Mesendoderm (in vitro differentiated cells): ENCODE measurements at regions not wholly inside any gene's neighbourhood (a gene's known extent, or its start where the extent isn't known, plus 50 kb on each side); places are given as distances from the start of the nearest gene placed in this dataset.
"Not testable (repeated sequence)": the region's sequence is repeated elsewhere in the genome, so short reads cannot be mapped to it uniquely, and the experiment has no call there.

Experiments
- DNase-seq: peaks from one replicate; pipeline ENCODE4 v3.0.0; 2013
- H2AK5ac ChIP-seq: 2 replicates; pipeline ENCODE4 v1.6.1; 2013; ENCODE audit warnings: low read length, inconsistent platforms
- H2BK120ac ChIP-seq: 2 replicates; pipeline ENCODE4 v1.6.1; 2013; ENCODE audit warnings: low read depth, mild to moderate bottlenecking, low read length, moderate library complexity, mixed read lengths
- H2BK15ac ChIP-seq: replicated peaks from 2 replicates; pipeline ENCODE4 v1.6.1; 2013; ENCODE audit warnings: low read depth, mild to moderate bottlenecking, moderate library complexity
- H2BK5ac ChIP-seq: 2 replicates; pipeline ENCODE4 v1.6.1; 2013; ENCODE audit warnings: low read length, inconsistent platforms
- H3K18ac ChIP-seq: 2 replicates; pipeline ENCODE4 v1.6.1; 2013; ENCODE audit warnings: mild to moderate bottlenecking, low read length, mixed read lengths
- H3K23ac ChIP-seq: one replicate; pipeline ENCODE4 v1.6.1; 2013; ENCODE audit warnings: low read length
- H3K27ac ChIP-seq: 2 replicates; pipeline ENCODE4 v1.5.1; 2013; ENCODE audit warnings: low read depth, mild to moderate bottlenecking, inconsistent platforms, low read length, moderate library complexity
- H3K27me3 ChIP-seq: 2 replicates; pipeline ENCODE4 v1.6.1; 2013; ENCODE audit warnings: low read length, control low read depth, mild to moderate bottlenecking, inconsistent platforms; ENCODE audit not compliant: insufficient read depth, poor library complexity
- H3K36me3 ChIP-seq: 2 replicates; pipeline ENCODE4 v1.6.1; 2013; ENCODE audit warnings: low read length, inconsistent platforms; ENCODE audit not compliant: control insufficient read depth, insufficient read depth
- H3K4ac ChIP-seq: one replicate; pipeline ENCODE4 v1.6.1; 2013; ENCODE audit warnings: low read depth, mild to moderate bottlenecking, low read length, moderate library complexity
- H3K4me1 ChIP-seq: 2 replicates; pipeline ENCODE4 v1.6.1; 2013; ENCODE audit warnings: low read depth, low read length, inconsistent platforms; ENCODE audit not compliant: control insufficient read depth
- H3K4me2 ChIP-seq: 2 replicates; pipeline ENCODE4 v1.6.1; 2013; ENCODE audit warnings: low read length
- H3K4me3 ChIP-seq: 2 replicates; pipeline ENCODE4 v1.5.1; 2013; ENCODE audit warnings: mild to moderate bottlenecking, low read length
- H3K56ac ChIP-seq: one replicate; pipeline ENCODE4 v1.6.1; 2013; ENCODE audit warnings: low read length
- H3K79me1 ChIP-seq: 2 replicates; pipeline ENCODE4 v1.6.1; 2013; ENCODE audit warnings: low read length, inconsistent platforms
- H3K79me2 ChIP-seq: 2 replicates; pipeline ENCODE4 v1.6.1; 2013; ENCODE audit warnings: mild to moderate bottlenecking, low read length; ENCODE audit not compliant: control insufficient read depth, insufficient read depth
- H3K9ac ChIP-seq: 2 replicates; pipeline ENCODE4 v1.6.1; 2013; ENCODE audit warnings: low read length, inconsistent platforms
- H4K5ac ChIP-seq: one replicate; pipeline ENCODE4 v1.6.1; 2013; ENCODE audit warnings: low read length
- H4K8ac ChIP-seq: one replicate; pipeline ENCODE4 v1.6.1; 2013; ENCODE audit warnings: low read depth, mild to moderate bottlenecking, control low read depth, low read length, moderate library complexity
- WGBS: extraction: QIAGEN DNeasy Blood & Tissue Kit; methylation state at CpG from one replicate; pipeline ENCODE4 v1.1.7; 2013; ENCODE audit warnings: low lambda C conversion rate, missing lambda C conversion rate; ENCODE audit not compliant: insufficient coverage; ENCODE audit errors: extremely low coverage; 5-methylcytosine and 5-hydroxymethylcytosine counted together

DNA sequence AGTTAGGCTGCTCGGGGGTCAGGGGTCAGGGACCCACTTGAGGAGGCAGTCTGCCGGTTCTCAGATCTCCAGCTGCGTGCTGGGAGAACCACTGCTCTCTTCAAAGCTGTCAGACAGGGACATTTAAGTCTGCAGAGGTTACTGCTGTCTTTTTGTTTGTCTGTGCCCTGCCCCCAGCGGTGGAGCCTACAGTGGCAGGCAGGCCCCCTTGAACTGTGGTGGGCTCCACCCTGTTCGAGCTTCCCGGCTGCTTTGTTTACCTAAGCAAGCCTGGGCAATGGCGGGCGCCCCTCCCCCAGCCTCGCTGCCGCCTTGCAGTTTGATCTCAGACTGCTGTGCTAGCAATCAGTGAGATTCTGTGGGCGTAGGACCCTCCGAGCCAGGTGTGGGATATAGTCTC is 246.3 kb downstream of the IL15 start:
- no CpG with 5 or more reads among the region's 12 CpGs for WGBS
- H2AK5ac ChIP-seq, H3K27ac ChIP-seq, H2BK5ac ChIP-seq, H3K4me3 ChIP-seq, H2BK15ac ChIP-seq, H3K23ac ChIP-seq, H2BK120ac ChIP-seq, H4K8ac ChIP-seq, DNase-seq, H3K9ac ChIP-seq, H3K36me3 ChIP-seq, H3K4me1 ChIP-seq, H3K79me1 ChIP-seq, H3K79me2 ChIP-seq, H3K56ac ChIP-seq, H3K4me2 ChIP-seq, H3K18ac ChIP-seq, H3K4ac ChIP-seq, H3K27me3 ChIP-seq, H4K5ac ChIP-seq: not testable (repeated sequence)

DNA sequence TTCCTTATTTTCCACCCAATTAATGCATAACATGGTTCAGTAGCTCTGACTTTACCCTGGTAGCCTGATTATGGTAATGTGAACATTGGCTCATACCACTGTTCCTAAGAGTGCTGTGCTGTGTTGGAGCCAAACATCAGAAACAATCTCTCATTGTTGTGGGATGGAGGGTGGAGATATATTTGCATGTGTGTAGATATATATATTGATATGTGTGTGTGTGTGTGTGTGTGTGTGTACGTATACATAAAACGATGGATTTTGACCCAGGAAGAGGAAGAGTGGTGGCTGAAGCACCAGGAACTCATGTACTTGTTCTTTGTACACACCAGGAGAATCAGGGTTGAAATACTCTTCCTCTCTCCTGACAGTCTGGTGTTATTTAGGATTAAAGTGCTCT is 247.7 kb downstream of the IL15 start:
- no peak for DNase-seq
- Histone ChIP-seq H3K4me1 (no peaks in the 10 kb centered on the region), H3K4me2 (no peak overlapping the region), H2BK15ac (no peak overlapping the region), H4K5ac (no peak overlapping the region), H3K23ac (no peak overlapping the region), H3K27ac (no peak overlapping the region), H3K79me2 (no peaks in the 10 kb centered on the region), H3K56ac (no peak overlapping the region), H3K36me3 (no peaks in the 10 kb centered on the region), H3K27me3 (no peaks in the 10 kb centered on the region), H4K8ac (no peak overlapping the region), H3K18ac (no peak overlapping the region), H2AK5ac (no peak overlapping the region), H2BK5ac (no peak overlapping the region), H3K79me1 (no peaks in the 10 kb centered on the region), H3K9ac (no peak overlapping the region), H3K4ac (no peak overlapping the region), H3K4me3 (no peak overlapping the region), H2BK120ac (no peak overlapping the region)
- no CpG with 5 or more reads among the region's 2 CpGs for WGBS

DNA sequence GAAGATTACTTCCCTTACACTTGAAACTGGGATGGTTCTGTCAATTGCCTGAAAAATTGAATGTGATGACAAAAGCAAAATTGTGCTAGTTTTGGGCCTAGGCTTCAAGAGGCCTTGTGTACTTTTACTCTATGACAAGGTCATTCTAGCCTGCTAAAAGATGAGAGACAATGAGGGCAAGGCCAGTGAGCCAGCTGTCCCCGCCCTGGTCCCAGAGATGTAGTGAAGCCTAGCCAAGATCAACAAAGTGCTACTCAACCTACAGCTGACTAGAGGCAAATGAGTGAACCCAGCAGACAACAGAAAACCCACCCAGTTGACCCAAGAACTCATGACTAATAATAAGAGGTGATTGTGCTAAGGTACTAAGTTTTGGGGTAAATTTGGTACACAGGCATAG is 248.7 kb downstream of the IL15 start:
- Histone ChIP-seq H4K8ac (no peak overlapping the region), H3K4ac (no peak overlapping the region), H3K23ac (no peak overlapping the region), H2BK15ac (no peak overlapping the region), H3K27me3 (no peaks in the 10 kb centered on the region), H3K4me2 (no peak overlapping the region), H3K4me1 (no peaks in the 10 kb centered on the region), H2AK5ac (no peak overlapping the region), H3K79me1 (no peaks in the 10 kb centered on the region), H2BK5ac (no peak overlapping the region), H4K5ac (no peak overlapping the region), H3K4me3 (no peak overlapping the region), H3K79me2 (no peaks in the 10 kb centered on the region), H2BK120ac (no peak overlapping the region), H3K9ac (no peak overlapping the region), H3K36me3 (no peaks in the 10 kb centered on the region), H3K56ac (no peak overlapping the region), H3K18ac (no peak overlapping the region), H3K27ac (no peak overlapping the region)
- DNase-seq, result no peak
- WGBS, result no CpG with 5 or more reads among the region's 1 CpG

DNA sequence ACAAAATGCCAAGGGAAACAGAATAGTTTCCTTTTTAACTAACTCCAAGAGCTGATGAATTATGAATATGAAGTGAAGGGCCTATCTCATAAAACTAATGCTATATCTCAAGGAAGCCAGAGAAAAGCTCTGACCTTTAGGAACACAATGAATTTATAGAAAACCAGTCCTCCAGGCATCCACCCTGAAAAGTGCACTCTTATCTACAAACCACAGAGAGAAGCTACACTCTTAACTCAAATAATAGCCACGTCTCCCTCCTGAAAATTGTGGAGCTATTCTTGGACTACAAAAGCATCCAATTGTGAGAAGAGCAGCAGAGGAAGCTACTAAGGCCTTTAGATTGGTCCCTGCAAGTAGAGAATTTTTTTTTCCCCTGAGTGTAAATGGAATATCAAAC is 253.9 kb downstream of the IL15 start:
- Histone ChIP-seq H3K4me2 (no peak overlapping the region), H3K18ac (no peak overlapping the region), H4K8ac (no peak overlapping the region), H3K23ac (no peak overlapping the region), H3K9ac (no peak overlapping the region), H2BK5ac (no peak overlapping the region), H3K36me3 (no peaks in the 10 kb centered on the region), H2BK15ac (no peak overlapping the region), H3K56ac (no peak overlapping the region), H3K4me3 (no peak overlapping the region), H2AK5ac (no peak overlapping the region), H3K27me3 (no peaks in the 10 kb centered on the region), H3K4me1 (peaks cover 3% of the 10 kb centered on the region), H3K27ac (no peak overlapping the region), H4K5ac (no peak overlapping the region), H3K79me2 (no peaks in the 10 kb centered on the region), H2BK120ac (no peak overlapping the region), H3K4ac (no peak overlapping the region), H3K79me1 (no peaks in the 10 kb centered on the region)
- no CpG with 5 or more reads among the region's 1 CpG for WGBS
- no peak for DNase-seq

DNA sequence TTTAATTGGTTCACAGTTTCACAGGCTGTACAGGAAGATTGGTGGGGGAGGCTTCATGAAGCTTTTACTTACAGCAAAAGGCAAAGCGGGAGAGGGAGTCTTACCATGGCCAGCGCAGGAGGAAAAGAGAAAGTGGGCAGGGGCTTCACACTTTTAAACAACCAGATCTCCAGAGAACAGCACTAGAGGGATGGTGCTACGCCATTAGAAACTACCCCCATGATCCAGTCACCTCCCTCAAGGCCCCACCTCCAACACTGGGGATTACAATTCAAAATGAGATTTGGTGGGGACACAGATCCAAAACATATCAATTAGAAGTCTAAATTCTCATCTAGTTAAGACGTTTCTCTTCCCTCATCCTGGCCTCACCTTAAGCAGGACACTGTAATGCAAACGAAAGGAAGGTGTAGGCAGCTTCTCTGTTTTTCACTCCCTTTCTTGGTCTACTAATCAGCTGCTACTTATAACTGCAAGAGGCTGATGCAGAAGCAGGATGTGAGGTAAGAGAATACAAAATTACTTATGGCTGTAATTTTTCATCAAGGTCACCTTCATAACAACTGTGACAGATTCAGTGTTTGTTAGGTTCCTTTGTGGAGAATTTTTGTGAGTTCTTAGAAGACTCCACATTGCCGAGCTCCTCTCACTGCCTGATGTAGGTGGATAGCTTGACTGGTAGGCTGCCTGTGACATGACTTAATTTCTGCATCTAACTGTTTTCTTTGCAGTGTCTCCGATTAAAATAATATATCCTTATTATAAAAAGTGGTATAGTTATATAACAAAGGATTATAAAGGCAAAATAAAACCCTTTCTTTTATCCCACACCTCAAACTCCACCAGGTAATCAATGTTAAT is 255.1 kb downstream of the IL15 start:
- no peak overlapping the region for H4K8ac ChIP-seq
- H3K4me3 ChIP-seq, result no peak overlapping the region
- H3K18ac ChIP-seq, result peak overlapping the region; percentile 75
- H3K27me3 ChIP-seq, result no peaks in the 10 kb centered on the region
- no peak overlapping the region for H3K9ac ChIP-seq
- H3K79me2 ChIP-seq, result no peaks in the 10 kb centered on the region
- no peak overlapping the region for H3K23ac ChIP-seq
- H4K5ac ChIP-seq, result no peak overlapping the region
- H3K4me2 ChIP-seq, result no peak overlapping the region
- no peak overlapping the region for H2AK5ac ChIP-seq
- H3K4me1 ChIP-seq, result peaks cover 3% of the 10 kb centered on the region
- no peak overlapping the region for H3K56ac ChIP-seq
- no peak overlapping the region for H3K4ac ChIP-seq
- H3K27ac ChIP-seq, result no peak overlapping the region
- WGBS, result no CpG with 5 or more reads among the region's 7 CpGs
- H2BK15ac ChIP-seq, result no peak overlapping the region
- DNase-seq, result no peak
- H2BK5ac ChIP-seq, result no peak overlapping the region
- no peaks in the 10 kb centered on the region for H3K79me1 ChIP-seq
- H2BK120ac ChIP-seq, result no peak overlapping the region
- H3K36me3 ChIP-seq, result no peaks in the 10 kb centered on the region

DNA sequence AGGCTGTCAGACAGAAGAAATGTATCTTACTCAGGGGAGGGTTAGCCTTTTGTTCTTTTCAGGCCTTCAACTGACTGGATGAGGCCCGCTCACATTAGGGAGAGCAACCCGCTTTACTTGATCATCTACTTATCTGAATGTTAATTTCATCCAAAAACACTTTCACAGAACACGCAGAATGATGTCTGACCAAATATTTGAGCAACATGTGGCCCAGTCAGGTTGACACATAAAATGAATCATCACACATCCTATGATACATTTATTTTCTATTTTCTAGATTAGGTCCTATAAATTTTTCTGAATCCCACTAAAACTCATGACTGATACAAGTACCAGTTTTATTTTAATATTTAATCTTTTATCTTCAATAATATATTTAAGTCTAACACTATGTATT is 260.3 kb downstream of the IL15 start:
- Histone ChIP-seq H3K27me3 (no peaks in the 10 kb centered on the region), H3K79me1 (no peaks in the 10 kb centered on the region), H3K27ac (no peak overlapping the region), H2BK5ac (no peak overlapping the region), H4K8ac (no peak overlapping the region), H3K23ac (no peak overlapping the region), H3K56ac (no peak overlapping the region), H3K4me2 (no peak overlapping the region), H3K4me1 (peaks cover 4% of the 10 kb centered on the region), H3K4me3 (no peak overlapping the region), H2AK5ac (no peak overlapping the region), H2BK15ac (no peak overlapping the region), H3K4ac (no peak overlapping the region), H4K5ac (no peak overlapping the region), H3K9ac (no peak overlapping the region), H3K79me2 (no peaks in the 10 kb centered on the region), H2BK120ac (no peak overlapping the region), H3K36me3 (no peaks in the 10 kb centered on the region), H3K18ac (no peak overlapping the region)
- DNase-seq, result no peak
- WGBS, result no CpG with 5 or more reads among the region's 3 CpGs
